ENCODE measurements at regions not wholly inside any gene's neighbourhood (a gene's known extent, or its start where the extent isn't known, plus 50 kb on each side); places are given as distances from the start of the nearest gene placed in this dataset.

DNA sequence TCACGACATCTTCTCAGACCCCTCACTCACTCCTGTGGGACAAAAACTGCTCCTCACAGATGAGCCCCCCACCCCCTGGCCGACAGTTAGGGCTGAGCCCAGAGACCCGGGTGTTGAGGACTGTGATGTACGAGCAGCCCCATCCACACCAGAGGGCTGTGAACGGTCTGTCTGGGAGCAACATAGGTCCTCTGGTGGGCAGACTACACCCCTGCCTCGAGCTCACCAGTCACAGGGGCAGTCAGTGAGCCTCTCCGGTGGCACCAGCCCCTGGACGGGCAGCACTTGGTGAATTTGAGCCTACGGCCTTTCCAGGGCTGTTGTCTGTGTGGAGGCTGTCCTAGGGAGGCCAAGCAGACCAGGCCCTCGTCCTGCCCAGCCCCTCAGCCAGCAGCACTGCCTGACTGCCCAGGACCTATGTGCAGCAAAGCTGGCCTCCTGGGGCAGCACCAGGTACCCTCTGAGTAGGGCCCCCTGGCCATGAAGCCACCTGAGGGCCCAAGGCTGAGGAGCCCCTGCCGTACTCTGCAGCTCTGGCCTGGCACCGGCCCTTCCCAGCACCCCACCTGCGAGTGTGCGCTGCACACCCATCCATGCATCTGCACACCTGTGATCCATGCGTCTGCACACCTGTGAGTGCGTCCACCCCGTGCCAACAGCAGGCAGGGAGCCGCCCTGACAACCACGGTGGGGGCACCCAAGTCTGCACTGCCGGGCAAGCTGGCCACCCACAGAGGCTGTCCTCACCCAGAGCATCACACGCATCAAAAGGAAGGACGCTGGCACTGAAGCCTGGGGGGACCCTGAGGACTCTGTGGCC lies 111.6 kb upstream of the NKX1-1 start:
- Histone ChIP-seq H3K27me3 (peaks cover 96% of the 10 kb centered on the region), H3K27ac (no peak overlapping the region), H3K9me3 (peaks cover 0 to 7% (median 0%) of the 10 kb centered on the region in 3 donors), H3K4me3 (no peak overlapping the region), H3K36me3 (no peaks in the 10 kb centered on the region), H3K4me1 (peaks cover 0 to 21% (median 2%) of the 10 kb centered on the region in 3 donors)
- TF ChIP-seq EP300 (IDR thresholded peaks at IDR 0.05) (no peak), POLR2AphosphoS5 (IDR thresholded peaks at IDR 0.05) (no peak), CTCF (IDR thresholded peaks at IDR 0.05) (no peak), POLR2A (IDR thresholded peaks at IDR 0.05) (no peak)
- no CpG with 5 or more reads among the region's 22 CpGs for WGBS, 2 donors (ENCODE audit: low coverage in 1 of 2)
- no peak for ATAC-seq

DNA sequence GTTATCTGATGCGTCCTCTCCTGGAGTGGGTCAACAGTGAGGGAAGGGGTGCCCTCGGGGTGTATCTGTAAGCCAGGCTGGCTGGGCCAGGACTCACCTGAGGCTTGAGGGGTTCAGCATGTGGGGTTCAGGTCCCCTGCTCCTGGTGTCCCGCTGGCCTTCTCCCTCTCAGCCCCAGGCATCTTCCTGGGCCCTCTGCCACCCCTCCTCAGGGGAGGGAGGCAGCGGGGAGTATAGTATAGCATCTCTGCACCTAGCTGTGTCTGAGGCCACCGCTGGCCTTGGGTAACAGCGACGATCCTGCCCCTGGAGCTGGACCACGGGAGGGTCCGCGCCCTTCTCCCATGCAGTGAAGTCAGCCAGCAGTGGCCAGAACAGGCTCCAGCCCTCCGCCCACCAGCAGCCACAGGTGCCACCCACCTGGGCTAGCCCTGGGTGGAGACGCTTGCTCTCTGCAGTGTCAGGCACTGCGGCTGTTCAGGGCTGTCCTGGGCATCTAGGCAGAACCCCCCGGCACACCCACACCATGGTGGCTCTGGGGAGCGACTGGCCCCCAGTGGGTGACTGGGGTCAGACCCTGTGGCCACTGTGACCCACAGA lies 110.7 kb upstream of the NKX1-1 start:
- Histone ChIP-seq H3K27me3 (peaks cover 96% of the 10 kb centered on the region), H3K9me3 (no peaks in the 10 kb centered on the region), H3K36me3 (no peaks in the 10 kb centered on the region), H3K27ac (no peak overlapping the region), H3K4me3 (no peak overlapping the region), H3K4me1 (peaks cover 0 to 26% (median 3%) of the 10 kb centered on the region in 3 donors)
- no CpG with 5 or more reads among the region's 15 CpGs for WGBS, 2 donors (ENCODE audit: low coverage in 1 of 2)
- ATAC-seq = no peak
- TF ChIP-seq EP300 (IDR thresholded peaks at IDR 0.05) = no peak
- no peak for TF ChIP-seq POLR2AphosphoS5 (IDR thresholded peaks at IDR 0.05)
- TF ChIP-seq CTCF (IDR thresholded peaks at IDR 0.05) = no peak
- TF ChIP-seq POLR2A (IDR thresholded peaks at IDR 0.05) = no peak

GRCh38 chr4:1516261-1516660 lies 110.0 kb upstream of the NKX1-1 start:
- Histone ChIP-seq H3K4me3 (no peak overlapping the region), H3K27me3 (peaks cover 96% of the 10 kb centered on the region), H3K27ac (no peak overlapping the region), H3K9me3 (no peaks in the 10 kb centered on the region), H3K4me1 (peaks cover 0 to 23% (median 3%) of the 10 kb centered on the region in 3 donors), H3K36me3 (no peaks in the 10 kb centered on the region)
- 38% methylated on average over 3 of the region's 10 CpGs; no CpG with 5 or more reads in 1 of the 2 donors for WGBS, 2 donors (ENCODE audit: low coverage in 1 of 2)
- no peak for ATAC-seq
- TF ChIP-seq POLR2AphosphoS5 (IDR thresholded peaks at IDR 0.05) (no peak), EP300 (IDR thresholded peaks at IDR 0.05) (no peak), POLR2A (IDR thresholded peaks at IDR 0.05) (no peak), CTCF (IDR thresholded peaks at IDR 0.05) (no peak)

- H3K4me1 ChIP-seq = peaks cover 0 to 19% (median 3%) of the 10 kb centered on the region in 3 donors
- no peaks in the 10 kb centered on the region for H3K9me3 ChIP-seq
- TF ChIP-seq POLR2AphosphoS5 (IDR thresholded peaks at IDR 0.05) (no peak), POLR2A (IDR thresholded peaks at IDR 0.05) (no peak), EP300 (IDR thresholded peaks at IDR 0.05) (no peak), CTCF (IDR thresholded peaks at IDR 0.05) (no peak)
- no peaks in the 10 kb centered on the region for H3K36me3 ChIP-seq
- 90% methylated on average over 3 of the region's 5 CpGs; no CpG with 5 or more reads in 1 of the 2 donors for WGBS, 2 donors (ENCODE audit: low coverage in 1 of 2)
- H3K27ac ChIP-seq = no peak overlapping the region
- H3K4me3 ChIP-seq = no peak overlapping the region
- peaks cover 96% of the 10 kb centered on the region for H3K27me3 ChIP-seq
- no peak for ATAC-seq
Observed at GRCh38 chr4:1515763-1516162, 109.5 kb upstream of the NKX1-1 start.

- Histone ChIP-seq H3K27me3 (peaks cover 92% of the 10 kb centered on the region), H3K27ac (no peak overlapping the region), H3K4me1 (peaks cover 0 to 17% (median 3%) of the 10 kb centered on the region in 3 donors), H3K36me3 (no peaks in the 10 kb centered on the region), H3K4me3 (no peak overlapping the region), H3K9me3 (no peaks in the 10 kb centered on the region)
- ATAC-seq = no peak
- TF ChIP-seq POLR2AphosphoS5 (IDR thresholded peaks at IDR 0.05) (no peak), CTCF (IDR thresholded peaks at IDR 0.05) (no peak), POLR2A (IDR thresholded peaks at IDR 0.05) (no peak), EP300 (IDR thresholded peaks at IDR 0.05) (no peak)
Observed at GRCh38 chr4:1515156-1515555, 108.9 kb upstream of the NKX1-1 start.
